HG02610 (cell line): ENCODE measurements at regions not wholly inside any gene's neighbourhood (a gene's known extent, or its start where the extent isn't known, plus 50 kb on each side); places are given as distances from the start of the nearest gene placed in this dataset.
"Not testable (repeated sequence)": the region's sequence is repeated elsewhere in the genome, so short reads cannot be mapped to it uniquely, and the experiment has no call there.

Experiments used
- ATAC-seq: cut with Tn5 transposase; IDR thresholded peaks from one replicate; pipeline ENCODE4 v1.9.1; 2021; ENCODE audit warnings: mild to moderate bottlenecking, moderate library complexity; ENCODE audit not compliant: unreplicated experiment

DNA sequence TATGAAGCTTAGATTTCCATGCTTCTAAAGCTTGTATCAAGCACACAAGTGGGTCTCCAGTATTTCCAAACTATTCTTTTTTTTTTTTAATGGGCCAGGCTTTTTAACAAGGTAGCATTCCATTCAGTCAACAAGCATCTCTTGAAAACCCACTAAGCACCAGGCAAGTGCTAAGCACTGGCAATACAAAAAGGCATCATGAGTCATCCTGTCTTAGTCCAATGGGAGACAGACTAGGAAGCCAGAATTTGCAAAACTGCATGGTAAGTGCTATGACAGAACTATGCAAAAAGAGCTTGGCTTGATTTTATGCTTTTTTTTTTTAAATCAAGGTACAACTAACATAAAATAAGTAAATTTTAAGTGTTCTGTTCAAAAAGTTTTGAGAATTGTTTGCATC, 109.3 kb upstream of the DST start:
- ATAC-seq: no peak

DNA sequence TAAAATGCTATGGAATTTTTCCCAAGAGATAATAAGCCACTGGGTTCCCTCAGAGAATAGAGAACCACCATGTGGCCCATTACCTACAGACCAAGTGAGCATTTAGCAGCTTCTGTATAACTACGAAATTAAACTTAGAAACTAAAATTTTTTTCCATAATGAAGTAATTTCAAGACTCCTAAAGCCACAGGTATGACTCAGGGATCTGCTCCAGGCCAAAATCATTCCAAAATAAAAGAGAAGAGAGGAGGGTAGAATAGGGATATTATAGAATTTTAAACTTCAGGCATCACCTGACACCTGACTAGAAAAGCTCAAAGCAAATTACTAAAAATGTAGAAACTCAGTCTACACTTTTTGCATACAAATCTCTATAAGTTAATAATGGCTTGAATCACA, 108.9 kb upstream of the DST start:
- ATAC-seq: no peak

- no peak for ATAC-seq
Measured at GRCh38 chr6:56750686-56751085, 108.0 kb upstream of the DST start.

DNA sequence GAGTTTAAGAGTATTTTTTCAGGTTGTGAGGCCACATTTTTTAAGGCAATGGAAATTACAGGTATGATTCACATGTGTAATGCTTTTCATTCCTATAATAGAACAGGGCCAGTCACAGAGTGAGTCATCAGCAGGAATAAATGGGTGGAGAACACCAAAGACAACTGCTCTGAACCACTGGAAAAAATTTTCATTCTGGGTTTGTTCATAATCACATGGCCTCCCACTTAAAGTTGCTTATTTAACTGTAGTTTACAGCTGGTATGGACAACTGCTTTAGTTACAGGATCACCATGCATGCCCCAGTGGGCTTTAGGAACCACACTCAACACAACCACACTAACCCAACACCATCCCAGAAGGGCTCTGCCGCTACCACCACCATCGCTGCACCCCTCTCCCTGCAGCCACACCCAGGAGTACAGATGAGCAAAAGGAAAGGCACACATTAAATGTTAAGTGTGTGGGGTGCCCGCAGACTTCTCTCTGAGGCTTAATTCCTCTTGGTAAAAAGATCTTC, 107.0 kb upstream of the DST start:
- ATAC-seq: no peak

DNA sequence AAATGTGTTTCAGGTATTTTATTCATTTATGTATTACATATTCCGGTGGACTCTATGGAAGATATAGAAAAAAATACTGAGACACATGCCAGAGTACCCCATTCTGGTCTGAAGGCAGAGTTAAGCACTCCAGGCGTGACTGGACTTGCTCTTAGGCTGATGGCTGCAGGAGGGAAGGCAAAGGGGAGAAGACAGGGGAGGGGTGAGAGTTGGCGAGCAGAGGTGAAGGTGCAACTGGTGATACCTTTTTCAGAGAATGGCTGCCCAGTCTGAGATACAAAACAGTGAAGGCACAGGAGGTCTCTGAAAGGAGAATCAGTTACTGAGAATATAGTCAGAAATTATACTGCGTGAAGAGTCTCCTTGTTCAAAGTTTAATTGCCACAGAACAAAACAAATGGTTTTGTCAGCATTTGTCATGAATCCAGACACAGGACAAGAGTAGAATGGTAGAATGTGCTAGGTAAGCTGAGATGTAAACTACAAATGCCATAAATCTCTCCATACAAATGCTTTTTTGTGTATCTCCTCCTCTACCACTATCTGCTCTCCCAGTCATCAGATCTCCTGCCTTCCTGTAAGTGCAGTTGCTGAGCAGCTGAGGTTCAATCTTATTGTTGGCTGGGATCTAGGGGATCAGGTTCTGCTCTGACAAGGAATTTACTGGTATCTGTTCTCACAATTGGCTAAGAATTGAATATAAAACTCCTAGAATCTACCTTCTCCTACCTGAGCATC, 104.2 kb upstream of the DST start:
- no peak for ATAC-seq

GRCh38 chr6:56745971-56746370, 103.3 kb upstream of the DST start:
- ATAC-seq: no peak

DNA sequence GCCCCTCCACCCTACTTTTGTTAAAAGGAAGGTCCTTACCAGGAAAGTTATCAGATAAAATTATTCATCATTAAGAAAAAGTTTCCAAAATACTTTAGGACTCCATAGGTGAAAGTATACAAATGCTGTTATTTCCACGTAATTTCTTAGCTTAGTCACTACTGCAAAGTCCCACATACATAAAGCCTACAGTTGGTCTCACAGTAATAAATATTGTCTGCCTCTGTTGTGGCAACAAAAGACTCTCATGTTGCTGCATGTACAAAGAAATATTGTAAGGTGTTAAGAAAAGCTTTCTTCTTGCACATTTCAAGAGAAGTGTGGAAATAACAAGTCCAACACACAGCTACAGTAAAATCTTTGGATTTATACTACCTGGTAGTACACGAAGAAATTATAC, 102.4 kb upstream of the DST start:
- no peak for ATAC-seq

DNA sequence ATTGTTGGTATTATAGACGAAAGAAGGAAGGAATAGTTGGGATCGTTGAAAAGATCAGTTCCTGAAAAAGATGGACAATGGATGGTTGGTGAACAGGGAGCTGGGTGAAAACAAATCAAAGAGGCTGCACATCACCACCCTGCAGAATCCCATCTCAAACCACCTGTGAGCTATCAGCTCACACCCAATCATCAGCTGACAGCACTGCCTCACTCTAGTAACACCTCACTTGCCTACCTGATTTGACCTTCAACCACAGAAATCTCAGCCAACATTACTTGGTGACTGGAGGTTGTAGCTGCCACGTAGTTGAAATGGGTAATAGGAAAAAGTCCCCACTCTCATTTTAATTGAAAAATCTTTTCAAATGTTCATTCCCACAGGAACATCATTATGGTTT, 101.8 kb upstream of the DST start:
- no peak for ATAC-seq

GRCh38 chr6:56742122-56742791, 99.6 kb upstream of the DST start:
- ATAC-seq: peak; percentile 82

DNA sequence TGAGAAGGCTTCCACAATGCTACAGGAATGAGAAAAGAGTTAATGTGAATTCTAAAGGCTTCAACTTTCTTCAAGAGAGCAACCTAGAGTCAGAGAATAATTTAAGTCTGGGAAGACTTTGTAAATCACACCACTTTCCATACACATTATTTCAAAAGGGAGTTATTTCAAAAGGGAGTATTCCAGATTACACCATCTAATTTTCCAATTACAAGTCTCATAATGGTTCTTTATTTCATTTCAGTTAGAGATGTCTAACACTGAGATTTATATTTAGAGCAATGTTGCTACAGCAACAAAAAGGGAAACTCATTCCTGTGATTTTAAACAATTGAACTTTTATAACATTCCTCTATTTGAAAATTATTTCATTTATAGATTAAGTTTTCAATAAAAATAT, 98.8 kb upstream of the DST start:
- no peak for ATAC-seq

DNA sequence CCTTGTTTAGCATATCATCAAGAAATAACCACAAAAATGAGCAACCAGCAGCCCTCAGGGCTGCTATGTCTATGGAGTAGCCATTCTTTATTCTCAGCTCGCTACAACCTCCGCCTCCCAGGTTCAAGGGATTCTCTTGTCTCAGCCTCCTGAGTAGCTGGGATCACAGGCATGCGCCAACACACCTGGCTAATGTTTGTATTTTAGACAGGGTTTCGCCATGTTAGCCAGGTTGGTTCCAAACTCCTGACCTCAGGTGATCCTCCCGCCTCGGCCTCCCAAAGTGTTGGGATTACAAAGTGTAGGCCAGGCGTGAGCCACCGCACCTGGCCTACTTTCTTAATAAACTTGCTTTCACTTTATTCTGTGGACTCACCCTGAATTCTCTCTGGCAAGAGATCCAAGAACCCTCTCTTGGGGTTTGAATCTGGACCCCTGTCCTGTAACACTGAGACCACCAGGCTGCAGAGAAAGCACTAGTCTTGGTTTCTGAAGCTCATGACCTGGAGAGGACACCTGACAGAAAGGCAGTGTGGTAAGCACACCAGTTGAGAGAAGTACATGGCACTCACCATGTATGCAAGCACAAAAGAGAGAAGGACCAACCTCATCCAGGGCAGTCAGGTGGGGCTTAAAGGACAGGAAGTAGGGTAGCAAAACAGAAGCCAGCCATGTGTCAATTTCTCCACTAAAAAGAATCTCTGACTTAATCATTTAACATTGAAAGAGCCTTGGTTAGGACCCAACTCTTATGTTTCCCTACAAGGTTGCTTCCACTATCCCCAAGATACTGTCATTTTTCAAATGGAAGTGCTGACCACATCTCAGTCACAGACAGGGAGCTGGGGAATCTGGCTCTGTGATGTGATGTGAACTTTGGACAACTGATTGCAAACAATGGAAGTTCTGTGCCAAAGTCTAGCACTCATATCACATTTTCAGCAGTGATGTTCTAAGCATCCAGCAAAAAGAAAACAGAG, 97.4 kb upstream of the DST start:
- ATAC-seq: no peak

DNA sequence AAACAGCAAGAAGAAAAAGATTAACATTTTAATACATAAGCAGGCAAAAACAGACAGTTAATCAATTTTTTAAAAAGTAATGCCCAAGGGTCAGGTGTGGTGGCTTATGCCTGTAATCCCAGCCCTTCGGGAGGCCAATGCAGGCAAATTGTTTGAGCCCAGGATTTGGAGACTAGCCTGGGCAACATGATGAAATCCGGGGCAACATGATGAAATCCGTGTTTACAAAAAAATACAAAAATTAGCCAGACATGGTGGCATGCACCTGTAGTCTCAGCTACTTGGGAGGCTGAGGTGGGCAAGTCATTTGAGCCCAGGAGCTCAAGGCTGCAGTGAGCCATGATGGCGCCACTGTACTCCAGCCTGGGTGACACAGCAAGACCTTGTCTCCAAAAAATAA, 94.1 kb upstream of the DST start:
- no peak for ATAC-seq

- no peak for ATAC-seq
Measured at GRCh38 chr6:56734335-56734734, 91.6 kb upstream of the DST start.

DNA sequence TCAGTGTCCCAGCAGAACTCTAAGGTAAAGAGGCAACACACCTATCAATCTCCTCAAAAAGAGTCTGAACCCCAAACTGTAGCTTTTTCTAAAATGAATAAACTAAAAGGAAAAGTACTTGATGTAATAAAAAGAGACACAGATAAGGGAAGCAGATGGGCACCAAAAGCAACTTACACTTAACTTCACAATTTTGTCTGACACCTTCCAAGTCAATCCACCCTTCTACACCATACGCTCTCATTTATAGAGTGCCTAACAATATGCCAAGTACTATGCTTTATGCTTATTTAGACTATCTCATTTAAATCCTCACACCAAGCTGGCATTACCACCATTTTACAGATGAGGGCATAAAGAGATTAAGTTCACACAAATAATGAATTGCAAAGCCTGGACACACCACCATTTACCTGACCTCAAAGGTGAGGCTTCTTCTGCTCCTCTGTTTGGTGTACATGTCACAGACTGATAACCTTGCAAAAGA, 90.6 kb upstream of the DST start:
- ATAC-seq: no peak

- no peak for ATAC-seq
Measured at GRCh38 chr6:56732517-56732916, 89.8 kb upstream of the DST start.

GRCh38 chr6:56730663-56731529, 88.2 kb upstream of the DST start:
- no peak for ATAC-seq

DNA sequence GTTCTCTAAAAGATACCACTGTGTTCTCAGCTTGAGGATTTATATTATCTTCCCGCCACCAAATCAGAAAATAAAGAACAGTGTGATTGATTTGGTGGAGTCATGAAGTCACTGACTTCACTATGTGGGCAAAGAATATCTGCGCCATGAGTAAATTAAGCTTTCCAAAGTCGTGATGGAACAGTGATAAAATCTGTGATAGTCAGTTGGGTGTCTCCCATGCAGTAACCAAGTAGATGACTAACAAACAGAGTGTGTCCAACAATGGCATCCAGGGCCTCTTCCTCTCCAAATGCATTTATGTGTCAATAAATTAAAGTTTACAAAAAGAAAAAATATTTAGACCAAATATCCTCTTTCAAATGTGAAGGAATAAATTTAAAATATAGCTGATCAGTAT, 87.0 kb upstream of the DST start:
- ATAC-seq: no peak

- not testable (repeated sequence) for ATAC-seq
Measured at GRCh38 chr6:56729166-56729565, 86.5 kb upstream of the DST start.

DNA sequence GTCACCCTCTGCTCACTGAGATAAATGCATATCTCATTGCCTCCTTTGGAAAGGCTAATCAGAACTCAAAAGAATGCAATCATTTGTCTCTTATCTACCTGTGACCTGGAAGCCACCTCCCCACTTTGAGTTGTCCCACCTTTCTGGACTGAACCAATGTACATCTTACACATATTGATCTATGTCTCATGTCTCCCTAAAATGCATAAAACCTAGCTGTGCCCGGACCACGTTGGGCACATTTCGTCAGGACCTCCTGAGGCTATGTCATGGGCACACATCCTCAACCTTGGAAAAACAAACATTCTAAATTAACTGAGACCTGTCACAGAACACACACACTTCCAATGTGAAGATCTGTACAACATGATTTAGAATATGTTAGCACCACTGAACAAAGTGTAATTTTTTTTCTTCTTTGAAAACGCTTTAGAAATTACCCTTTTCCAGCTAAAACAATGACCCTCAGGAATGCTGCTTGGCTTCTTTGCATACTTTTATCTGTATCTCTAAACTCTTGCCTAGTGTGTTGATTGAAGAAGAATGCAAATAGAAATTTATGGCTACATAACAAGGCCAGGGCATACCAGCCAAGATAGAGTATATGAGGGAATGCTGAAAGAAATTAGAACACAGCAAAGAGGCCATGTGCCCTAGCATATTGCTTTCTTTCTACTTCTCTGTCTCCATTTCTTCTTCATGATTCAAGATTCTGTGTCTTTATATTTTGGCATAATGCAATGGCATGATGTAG, 84.6 kb upstream of the DST start:
- no peak for ATAC-seq

DNA sequence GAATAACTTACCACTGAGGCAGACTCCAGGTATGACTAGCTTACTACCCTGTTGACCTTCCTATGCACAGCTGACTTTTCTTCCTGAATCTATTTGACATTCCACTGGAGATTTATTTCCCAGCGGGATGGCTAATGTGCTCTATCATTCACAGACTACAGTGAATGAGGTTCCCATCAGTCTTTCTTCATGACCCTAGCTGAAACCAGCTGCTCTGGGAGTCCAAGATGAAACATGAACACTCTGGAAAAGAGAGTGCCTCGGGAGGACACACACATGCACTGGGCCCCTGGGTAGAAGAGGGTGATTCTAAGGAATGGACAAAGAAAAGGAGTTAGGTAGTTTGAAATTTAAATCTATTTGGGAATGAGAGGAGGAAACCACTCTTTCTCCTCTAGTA, 82.6 kb upstream of the DST start:
- ATAC-seq: no peak
